GM12872 (cell line): ENCODE measurements at regions not wholly inside any gene's neighbourhood (a gene's known extent, or its start where the extent isn't known, plus 50 kb on each side); places are given as distances from the start of the nearest gene placed in this dataset.

Source experiments
- TF ChIP-seq, protein P1 (sequence below): IDR thresholded peaks from 3 replicates; pipeline ENCODE4 v1.5.1; 2011; ENCODE audit warnings: low read depth, mild to moderate bottlenecking, low read length, moderate library complexity; ENCODE audit not compliant: insufficient read depth

DNA sequence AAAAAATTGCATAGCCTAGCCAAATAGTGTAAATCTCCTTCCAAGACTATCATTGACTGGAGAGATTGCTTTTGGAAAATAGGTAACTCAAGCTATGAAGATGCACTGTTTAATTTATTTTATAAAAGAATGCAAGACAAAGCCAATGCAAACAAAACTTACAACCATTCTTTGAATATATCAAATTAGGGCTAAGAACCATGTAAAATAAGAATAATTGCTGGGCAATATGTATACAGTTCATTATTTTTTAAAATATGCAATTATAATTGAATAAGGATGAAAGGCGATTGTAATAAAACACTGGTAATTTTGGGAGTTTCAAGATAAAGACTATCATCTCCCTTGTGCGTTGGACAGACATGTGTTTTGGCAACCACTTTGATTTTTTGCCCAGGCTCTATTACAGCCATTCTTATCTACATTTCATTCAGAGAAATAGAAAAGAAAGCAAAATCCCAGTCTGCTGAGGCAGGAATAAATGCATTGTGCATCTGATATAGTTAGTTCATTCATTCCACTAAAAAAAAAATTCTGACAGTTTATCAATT is 242.3 kb upstream of the ROBO1 start:
- TF ChIP-seq, protein P1, sequence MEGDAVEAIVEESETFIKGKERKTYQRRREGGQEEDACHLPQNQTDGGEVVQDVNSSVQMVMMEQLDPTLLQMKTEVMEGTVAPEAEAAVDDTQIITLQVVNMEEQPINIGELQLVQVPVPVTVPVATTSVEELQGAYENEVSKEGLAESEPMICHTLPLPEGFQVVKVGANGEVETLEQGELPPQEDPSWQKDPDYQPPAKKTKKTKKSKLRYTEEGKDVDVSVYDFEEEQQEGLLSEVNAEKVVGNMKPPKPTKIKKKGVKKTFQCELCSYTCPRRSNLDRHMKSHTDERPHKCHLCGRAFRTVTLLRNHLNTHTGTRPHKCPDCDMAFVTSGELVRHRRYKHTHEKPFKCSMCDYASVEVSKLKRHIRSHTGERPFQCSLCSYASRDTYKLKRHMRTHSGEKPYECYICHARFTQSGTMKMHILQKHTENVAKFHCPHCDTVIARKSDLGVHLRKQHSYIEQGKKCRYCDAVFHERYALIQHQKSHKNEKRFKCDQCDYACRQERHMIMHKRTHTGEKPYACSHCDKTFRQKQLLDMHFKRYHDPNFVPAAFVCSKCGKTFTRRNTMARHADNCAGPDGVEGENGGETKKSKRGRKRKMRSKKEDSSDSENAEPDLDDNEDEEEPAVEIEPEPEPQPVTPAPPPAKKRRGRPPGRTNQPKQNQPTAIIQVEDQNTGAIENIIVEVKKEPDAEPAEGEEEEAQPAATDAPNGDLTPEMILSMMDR, result no peak

- TF ChIP-seq, protein P1, result no peak
Measured at GRCh38 chr3:80007522-80007921, 239.7 kb upstream of the ROBO1 start.

DNA sequence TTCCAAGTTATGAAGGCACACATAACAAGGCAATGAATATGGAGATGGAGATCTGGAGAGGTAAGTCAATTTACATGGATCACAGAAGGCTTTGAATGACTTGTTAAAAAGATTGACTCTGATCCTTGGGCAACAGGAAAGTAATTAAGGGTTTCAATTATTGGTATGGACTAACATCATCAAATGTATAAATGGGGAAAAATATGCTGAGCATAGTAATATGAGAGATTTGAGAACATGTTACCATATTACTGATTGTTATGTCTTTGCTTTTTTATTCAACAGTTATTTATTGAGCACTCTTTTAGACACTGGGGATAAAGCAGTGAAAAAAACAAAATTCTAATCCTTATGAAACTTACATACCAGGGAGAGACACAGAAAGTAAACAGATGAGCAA is 238.5 kb upstream of the ROBO1 start:
- TF ChIP-seq, protein P1, result no peak

- TF ChIP-seq, protein P1, result no peak
Measured at GRCh38 chr3:80000022-80000421, 232.2 kb upstream of the ROBO1 start.

DNA sequence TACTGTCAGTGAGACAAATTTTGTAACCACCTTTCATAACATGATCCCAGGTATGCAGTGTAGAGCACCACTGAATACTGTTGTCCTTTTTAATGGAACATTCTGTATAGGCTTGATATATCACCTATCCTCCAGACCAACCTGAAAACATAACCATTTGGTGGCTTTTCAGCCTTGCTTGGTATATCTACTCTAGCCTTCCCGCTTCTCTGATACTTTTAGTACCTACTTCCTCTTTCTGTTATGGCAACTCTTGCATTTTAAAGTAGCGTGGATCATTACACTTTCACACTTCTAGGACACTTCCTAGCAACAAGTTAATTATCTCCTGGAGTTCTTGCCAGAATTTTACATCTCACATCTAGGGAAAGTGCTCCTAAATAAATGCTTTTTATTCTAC is 226.6 kb upstream of the ROBO1 start:
- TF ChIP-seq, protein P1, result no peak

GRCh38 chr3:79986338-79986737 is 218.5 kb upstream of the ROBO1 start:
- TF ChIP-seq, protein P1, result no peak

GRCh38 chr3:79985816-79986215 is 218.0 kb upstream of the ROBO1 start:
- TF ChIP-seq, protein P1, result no peak
